CD4-positive, alpha-beta T cell treated with Interleukin-21 for 1 hour (primary cell): ENCODE measurements at regions not wholly inside any gene's neighbourhood (a gene's known extent, or its start where the extent isn't known, plus 50 kb on each side); places are given as distances from the start of the nearest gene placed in this dataset.

ENCODE experiments used
- DNase-seq: peaks from one replicate; pipeline ENCODE4 v3.0.0-alpha.2; 2020

- no peak for DNase-seq
Observed at GRCh38 chr2:56626927-56627326, 443.1 kb downstream of the CCDC85A start.

GRCh38 chr2:56630286-56630685 lies 446.5 kb downstream of the CCDC85A start:
- DNase-seq: no peak

- DNase-seq: no peak
Observed at GRCh38 chr2:56647997-56648396, 464.2 kb downstream of the CCDC85A start.

GRCh38 chr2:56648802-56649201 lies 465.0 kb downstream of the CCDC85A start:
- DNase-seq: no peak

GRCh38 chr2:56654936-56655335 lies 471.1 kb downstream of the CCDC85A start:
- DNase-seq: no peak

- no peak for DNase-seq
Observed at GRCh38 chr2:56656826-56657225, 473.0 kb downstream of the CCDC85A start.

GRCh38 chr2:56666777-56667176 lies 483.0 kb downstream of the CCDC85A start:
- DNase-seq: no peak

GRCh38 chr2:56671973-56672569 lies 488.3 kb downstream of the CCDC85A start:
- DNase-seq: no peak

GRCh38 chr2:56674084-56674483 lies 490.3 kb downstream of the CCDC85A start:
- DNase-seq: no peak

- DNase-seq: no peak
Observed at GRCh38 chr2:56676966-56677365, 493.2 kb downstream of the CCDC85A start.

- no peak for DNase-seq
Observed at GRCh38 chr2:56680971-56681631, 497.3 kb downstream of the CCDC85A start.

- DNase-seq: no peak
Observed at GRCh38 chr2:56681659-56682396, 498.0 kb downstream of the CCDC85A start.

- no peak for DNase-seq
Observed at GRCh38 chr2:56682397-56682760, 498.6 kb downstream of the CCDC85A start.

- no peak for DNase-seq
Observed at GRCh38 chr2:56684327-56684726, 500.5 kb downstream of the CCDC85A start.

- no peak for DNase-seq
Observed at GRCh38 chr2:56685205-56685604, 501.4 kb downstream of the CCDC85A start.

GRCh38 chr2:56687169-56687568 lies 503.4 kb downstream of the CCDC85A start:
- no peak for DNase-seq

- no peak for DNase-seq
Observed at GRCh38 chr2:56688661-56689060, 504.9 kb downstream of the CCDC85A start.

- DNase-seq: no peak
Observed at GRCh38 chr2:56693501-56693900, 509.7 kb downstream of the CCDC85A start.

- DNase-seq: no peak
Observed at GRCh38 chr2:56703001-56703400, 519.2 kb downstream of the CCDC85A start.

GRCh38 chr2:56705713-56706112 lies 521.9 kb downstream of the CCDC85A start:
- no peak for DNase-seq

GRCh38 chr2:56707218-56707617 lies 523.4 kb downstream of the CCDC85A start:
- DNase-seq: no peak

GRCh38 chr2:56707650-56708049 lies 523.9 kb downstream of the CCDC85A start:
- no peak for DNase-seq

GRCh38 chr2:56709181-56709580 lies 525.4 kb downstream of the CCDC85A start:
- DNase-seq: no peak

GRCh38 chr2:56713161-56713676 lies 529.4 kb downstream of the CCDC85A start:
- no peak for DNase-seq
